ENCODE measurements at regions not wholly inside any gene's neighbourhood (a gene's known extent, or its start where the extent isn't known, plus 50 kb on each side); places are given as distances from the start of the nearest gene placed in this dataset.
"Not testable (repeated sequence)": the region's sequence is repeated elsewhere in the genome, so short reads cannot be mapped to it uniquely, and the experiment has no call there.

DNA sequence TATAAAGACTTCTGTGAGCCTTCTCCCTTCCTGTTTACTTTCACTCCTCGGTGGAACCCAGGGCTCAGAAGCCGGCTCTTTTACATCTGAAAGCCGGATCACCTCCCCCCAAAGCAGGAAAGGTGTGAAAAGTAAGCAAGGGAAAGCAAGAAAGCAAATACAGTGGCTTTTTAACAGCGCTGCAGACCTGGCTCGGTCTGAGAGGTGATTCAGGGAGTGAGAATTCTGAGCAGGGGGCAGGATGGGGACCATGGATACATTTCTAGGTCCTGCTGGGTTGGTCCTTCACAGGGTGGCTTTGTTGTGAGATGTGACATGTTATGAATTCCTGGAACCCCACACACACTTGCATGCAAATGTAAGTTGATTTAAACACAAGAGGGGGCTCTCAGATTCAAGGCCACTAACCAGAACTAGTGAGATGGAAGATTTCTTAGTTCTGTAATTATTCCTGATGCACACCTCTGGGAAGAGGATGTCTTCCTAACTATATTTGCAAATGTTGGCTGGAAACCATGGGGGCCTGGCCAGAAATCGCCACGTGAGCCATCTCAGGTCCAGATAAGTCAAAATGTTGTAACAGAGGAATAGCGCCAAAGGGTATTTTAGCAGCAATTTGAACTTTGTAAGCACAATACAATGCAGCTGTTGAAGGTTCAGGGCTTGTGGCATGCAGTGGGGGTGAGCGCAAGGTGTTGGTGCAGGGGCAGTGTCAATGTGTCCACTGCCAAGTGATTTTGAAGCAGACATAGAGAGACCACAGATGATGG is 670.1 kb upstream of the LCORL start:
- no peak for DNase-seq

DNA sequence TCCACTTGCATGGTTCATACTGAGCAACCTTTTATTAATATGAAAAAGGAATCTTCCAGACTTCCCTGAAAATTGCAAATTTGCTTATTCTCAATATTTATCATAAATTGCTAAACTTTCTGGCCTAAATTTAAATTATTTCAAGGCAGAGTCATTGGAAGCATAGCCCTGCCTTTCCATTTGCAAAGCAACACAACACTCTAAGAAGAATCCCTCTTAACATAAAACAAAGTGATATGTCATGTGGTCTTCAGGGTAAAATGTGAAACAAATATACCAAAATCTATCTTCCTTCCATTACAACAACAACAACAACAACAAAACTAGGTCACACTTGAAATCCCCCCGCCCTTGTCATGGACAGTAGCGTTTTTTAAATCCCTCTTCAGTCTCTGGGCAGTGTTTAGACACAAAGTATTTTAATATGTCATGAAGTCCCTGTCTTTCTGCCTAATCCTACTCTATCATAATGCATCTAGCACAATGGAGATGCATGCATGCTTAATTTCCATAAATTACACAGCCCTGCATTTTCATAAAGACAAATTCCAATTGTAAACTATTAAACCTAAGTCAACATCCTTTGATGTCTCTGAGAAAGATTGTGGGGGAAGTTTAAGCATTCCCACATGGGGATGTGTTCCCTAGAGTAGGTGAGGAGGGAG is 668.9 kb upstream of the LCORL start:
- DNase-seq: no peak

GRCh38 chr4:18689308-18690115 is 668.0 kb upstream of the LCORL start:
- no peak for DNase-seq

DNA sequence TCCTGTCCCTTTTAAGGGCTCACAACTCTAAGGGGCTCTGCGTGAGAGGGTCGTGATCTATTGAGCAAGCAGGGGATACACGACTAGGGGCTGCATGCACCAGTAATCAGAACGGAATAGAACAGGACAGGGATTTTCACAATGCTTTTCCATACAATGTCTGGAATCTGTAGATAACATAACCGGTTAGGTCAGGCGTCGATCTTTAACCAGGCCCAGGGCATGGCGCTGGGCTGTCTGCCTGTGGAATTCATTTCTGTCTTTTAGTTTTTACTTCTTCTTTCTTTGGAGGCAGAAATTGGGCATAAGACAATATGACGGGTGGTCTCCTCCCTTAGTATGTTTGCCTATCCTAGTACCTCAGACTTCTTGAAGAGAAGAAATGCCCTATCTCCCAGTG is 666.8 kb upstream of the LCORL start:
- not testable (repeated sequence) for DNase-seq

GRCh38 chr4:18686338-18687037 is 664.9 kb upstream of the LCORL start:
- no peak for DNase-seq

- no peak for DNase-seq
Measured at GRCh38 chr4:18684932-18685331, 663.4 kb upstream of the LCORL start.

DNA sequence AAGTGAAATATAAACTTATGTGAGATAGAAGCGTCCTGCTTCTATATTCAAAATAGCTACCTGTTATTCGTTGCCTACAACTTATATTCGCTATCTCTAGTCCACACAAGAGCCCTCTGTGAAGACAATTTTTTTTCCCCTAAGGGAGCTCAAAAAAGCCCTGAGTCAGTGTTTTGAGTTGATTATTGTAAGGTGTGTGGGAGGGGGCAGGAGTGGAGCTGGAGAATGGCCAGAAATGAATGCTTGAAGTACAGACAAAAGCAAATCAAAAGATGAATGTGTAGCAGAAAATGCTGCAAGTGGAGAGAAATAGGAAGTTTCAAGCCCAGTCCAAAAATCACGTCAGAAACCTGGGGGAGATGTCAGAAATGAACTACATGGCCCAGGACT is 655.0 kb upstream of the LCORL start:
- DNase-seq: no peak

GRCh38 chr4:18675586-18676525 is 654.3 kb upstream of the LCORL start:
- no peak for DNase-seq

DNA sequence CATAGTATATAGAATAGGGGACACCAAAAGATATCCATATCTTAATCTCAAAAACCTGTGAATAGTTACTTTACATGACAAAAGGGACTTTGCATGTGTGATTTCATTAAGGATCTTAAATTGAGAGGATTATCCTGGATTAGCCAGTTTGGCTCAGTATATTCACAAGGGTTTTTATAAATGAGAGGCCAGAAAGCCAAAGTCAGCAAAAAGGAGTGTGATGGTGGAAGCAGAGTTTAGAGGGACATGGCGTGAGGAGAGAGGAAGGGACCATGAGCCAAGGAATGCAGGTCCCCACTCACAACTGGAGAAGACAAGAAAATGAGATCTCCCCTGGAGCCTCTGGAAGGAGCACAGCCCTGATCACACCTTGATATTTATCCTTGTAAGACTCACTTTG is 648.5 kb upstream of the LCORL start:
- DNase-seq: no peak

DNA sequence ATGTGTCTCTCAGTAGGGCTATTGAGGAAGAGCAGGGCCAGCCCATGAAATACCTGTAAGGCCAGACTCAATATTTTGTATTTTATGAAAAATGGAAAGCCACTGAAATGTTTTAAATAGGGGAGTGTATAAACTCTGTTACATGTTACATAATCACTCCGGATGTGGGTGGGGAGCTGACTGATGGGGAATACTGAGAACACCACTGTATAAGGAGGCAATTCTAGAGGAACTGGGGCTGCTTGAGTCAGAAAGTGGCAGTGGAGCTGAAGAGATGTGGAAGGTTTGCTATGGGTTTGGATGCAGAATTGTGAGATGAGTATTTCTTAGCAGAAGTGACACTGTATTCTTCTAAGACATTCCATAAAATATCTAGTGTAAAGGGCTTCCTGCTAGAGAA is 647.8 kb upstream of the LCORL start:
- DNase-seq: no peak

GRCh38 chr4:18666322-18666721 is 644.8 kb upstream of the LCORL start:
- no peak for DNase-seq

GRCh38 chr4:18664171-18664570 is 642.6 kb upstream of the LCORL start:
- no peak for DNase-seq

DNA sequence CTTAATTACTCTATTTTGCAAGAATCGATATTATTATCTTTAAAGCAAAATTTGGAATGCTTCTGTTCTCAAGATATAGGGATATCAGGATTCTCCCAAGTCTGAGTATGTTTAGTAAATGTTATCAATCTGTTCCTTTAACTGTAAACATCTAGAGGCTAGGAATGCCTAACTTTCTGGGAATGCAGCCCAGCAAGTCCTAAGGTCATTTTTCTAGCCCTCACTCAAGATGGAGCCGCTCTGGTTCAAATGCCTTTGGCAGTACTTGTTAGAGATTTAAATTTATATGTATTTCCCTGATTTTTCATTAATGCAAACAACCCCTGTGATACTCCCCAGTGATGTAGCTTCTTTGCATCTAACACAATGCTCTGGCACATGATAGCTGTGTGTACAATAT is 623.8 kb upstream of the LCORL start:
- DNase-seq: no peak

GRCh38 chr4:18641334-18641733 is 619.8 kb upstream of the LCORL start:
- DNase-seq: no peak

DNA sequence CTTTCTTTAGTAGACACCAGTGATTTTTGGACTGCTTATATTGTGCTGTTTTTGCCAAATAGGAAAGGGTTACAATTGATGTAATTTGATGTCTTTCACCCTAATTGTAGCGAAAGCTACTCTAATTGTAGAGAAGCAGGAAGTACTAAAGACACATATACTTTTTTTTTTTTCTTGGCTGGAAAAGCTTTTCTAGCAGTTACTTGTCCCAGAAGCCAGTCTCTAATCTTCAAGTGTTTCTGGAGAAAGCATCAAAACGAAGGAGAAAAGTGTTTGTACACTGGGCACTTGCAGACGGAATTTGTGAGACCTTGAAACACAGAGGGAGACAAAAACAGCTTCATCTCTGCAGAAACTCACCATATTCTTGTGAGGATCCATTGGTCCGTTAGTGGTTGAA is 616.5 kb upstream of the LCORL start:
- no peak for DNase-seq

DNA sequence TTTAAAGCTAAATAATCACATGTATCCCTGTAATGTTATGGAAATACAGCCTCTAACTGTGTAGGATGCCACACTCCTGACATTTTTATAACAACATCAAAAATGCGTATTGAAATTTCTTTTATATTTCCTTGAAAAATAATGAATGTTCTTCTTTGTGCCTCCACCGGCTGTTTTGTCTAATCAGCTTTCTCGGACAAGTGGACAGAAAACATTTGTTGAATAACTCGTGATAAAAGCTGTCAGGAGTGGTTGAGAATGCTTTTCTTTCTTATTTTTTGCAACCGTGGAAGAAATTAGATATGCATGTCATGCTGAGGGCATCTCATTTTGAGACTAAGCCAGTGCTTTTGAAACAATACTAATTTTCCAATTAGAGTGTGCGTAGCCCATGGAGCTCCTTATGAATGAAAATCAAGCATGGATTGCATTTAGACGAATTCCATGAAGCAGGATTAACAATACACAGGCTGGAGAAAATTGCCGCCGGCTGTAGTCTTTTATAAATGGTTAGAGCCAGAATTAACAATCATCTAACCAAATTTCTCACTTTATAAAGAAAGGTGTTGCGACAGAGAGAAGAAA is 614.5 kb upstream of the LCORL start:
- no peak for DNase-seq

DNA sequence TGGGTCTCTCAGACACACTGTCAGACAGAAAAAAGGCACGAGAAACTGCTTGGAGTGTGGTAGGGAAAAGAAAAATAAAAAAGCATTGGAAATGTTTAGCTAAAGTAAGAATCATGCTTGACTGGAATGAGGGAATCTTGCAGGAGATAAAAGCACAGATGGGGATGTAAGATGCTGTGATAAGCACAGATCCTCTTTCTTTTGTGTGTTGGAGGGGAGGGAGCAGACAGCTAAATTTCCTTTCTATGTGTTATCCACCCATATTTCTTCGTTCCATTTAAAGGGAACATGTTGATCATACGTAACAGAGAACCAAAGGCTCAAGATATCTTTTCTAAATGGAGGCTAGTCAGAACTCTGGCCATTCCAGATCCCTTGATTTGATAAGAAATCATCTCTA is 614.0 kb upstream of the LCORL start:
- no peak for DNase-seq

- DNase-seq: no peak
Measured at GRCh38 chr4:18631586-18631985, 610.0 kb upstream of the LCORL start.

DNA sequence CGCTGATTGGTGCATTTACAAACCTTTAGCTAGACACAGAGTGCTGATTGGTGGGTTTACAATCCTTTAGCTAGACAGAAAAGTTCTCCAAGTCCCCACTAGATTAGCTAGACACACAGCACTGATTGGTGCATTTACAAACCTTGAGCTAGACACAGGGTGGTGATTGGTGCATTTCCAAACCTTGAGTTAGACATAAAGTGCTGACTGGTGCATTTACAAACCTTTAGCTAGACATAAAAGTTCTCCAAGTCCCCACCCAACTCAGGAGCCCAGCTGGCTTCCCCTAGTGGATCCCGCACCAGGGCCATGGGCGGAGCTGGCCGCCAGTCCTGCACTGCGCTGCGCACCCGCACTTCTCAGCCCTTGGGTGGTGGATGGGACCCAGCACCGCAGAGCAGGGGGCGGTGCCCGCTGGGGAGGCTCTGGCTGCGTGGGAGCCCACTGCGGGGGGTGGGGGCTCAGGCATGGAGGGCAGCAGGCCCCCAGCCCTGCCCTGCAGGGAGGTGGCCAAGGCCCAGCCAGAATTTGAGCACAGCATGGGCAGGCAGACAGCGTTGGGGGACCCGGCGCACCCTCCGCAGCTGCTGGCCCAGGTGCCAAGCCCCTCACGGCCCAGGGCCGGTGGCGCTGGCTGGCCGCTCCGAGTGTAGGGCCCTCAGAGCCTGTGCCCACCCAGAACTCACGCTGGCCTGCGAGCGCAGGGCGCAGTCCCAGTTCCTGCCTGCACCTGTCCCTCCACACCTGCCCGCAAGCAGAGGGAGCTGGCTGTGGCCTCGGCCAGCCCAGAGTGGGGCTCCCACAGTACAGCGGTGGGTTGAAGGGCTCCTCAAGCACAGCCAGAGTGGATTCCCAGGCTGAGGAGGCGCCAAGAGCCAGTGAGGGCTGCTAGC is 608.9 kb upstream of the LCORL start:
- peak; percentile 9 for DNase-seq

GRCh38 chr4:18627447-18628005 is 606.0 kb upstream of the LCORL start:
- DNase-seq: no peak

Data from activated gamma-delta T cell (primary cell).